Caco-2 (cell line): ENCODE measurements at regions not wholly inside any gene's neighbourhood (a gene's known extent, or its start where the extent isn't known, plus 50 kb on each side); places are given as distances from the start of the nearest gene placed in this dataset.

Source experiments
- BruUV-seq: library from RNA; stranded (reverse); fragments of 400-500 nt; replicated peaks from 2 replicates; lab custom pipeline; 2021; lab: Mats Ljungman, UMichigan
- CTCF ChIA-PET: fragments of 300-600 bp; sonication (Branson Sonifier 250); formaldehyde crosslinking; loops from one replicate; lab custom pipeline; 2022; ENCODE audit warnings: antibody characterized with exemption; lab: Charles Lee
- POLR2A ChIA-PET: fragments of 300-600 bp; sonication (Branson Sonifier 250); formaldehyde crosslinking; loops from one replicate; lab custom pipeline; 2022; ENCODE audit warnings: antibody characterized with exemption; lab: Charles Lee
- DNase-seq, 2 experiments: peaks; one replicate each; pipeline versions ENCODE4 v3.0.0 to v3.0.0-alpha.2; 2020 to 2022
- H3K27me3 ChIP-seq: replicated peaks from 2 replicates; pipeline ENCODE4 v1.6.0; 2011; ENCODE audit warnings: low read length; ENCODE audit not compliant: control insufficient read depth, insufficient read depth
- H3K36me3 ChIP-seq: 2 replicates; pipeline ENCODE4 v1.5.1; 2011; ENCODE audit warnings: low read length; ENCODE audit not compliant: control insufficient read depth, insufficient read depth
- H3K4me1 ChIP-seq: fragments of 250-450 bp; sonication (Bioruptor Pico); 2 replicates; pipeline ENCODE4 v1.5.1; 2020; ENCODE audit warnings: mild to moderate bottlenecking
- H3K4me3 ChIP-seq: 2 replicates; pipeline ENCODE4 v1.5.1; 2011; ENCODE audit warnings: low read depth, mild to moderate bottlenecking, control low read depth, low read length
- H3K9me3 ChIP-seq: fragments of 250-450 bp; sonication (Bioruptor Pico); 2 replicates; pipeline ENCODE4 v1.5.1; 2020; ENCODE audit warnings: mild to moderate bottlenecking, moderate library complexity
- H3K27ac Mint-ChIP-seq: one replicate; pipeline ENCODE4 v1.8.0; 2022; ENCODE audit warnings: mixed read lengths; ENCODE audit not compliant: unreplicated experiment
- H3K27me3 Mint-ChIP-seq: one replicate; pipeline ENCODE4 v1.8.0; 2022; ENCODE audit warnings: mixed read lengths; ENCODE audit not compliant: insufficient read depth, unreplicated experiment
- H3K36me3 Mint-ChIP-seq: one replicate; pipeline ENCODE4 v1.8.0; 2022; ENCODE audit warnings: mild to moderate bottlenecking, mixed read lengths; ENCODE audit not compliant: insufficient read depth, unreplicated experiment
- H3K4me1 Mint-ChIP-seq: one replicate; pipeline ENCODE4 v1.8.0; 2022; ENCODE audit warnings: low read depth, mixed read lengths; ENCODE audit not compliant: unreplicated experiment
- H3K4me3 Mint-ChIP-seq: one replicate; pipeline ENCODE4 v1.8.0; 2022; ENCODE audit warnings: mild to moderate bottlenecking, moderate library complexity, mixed read lengths; ENCODE audit not compliant: unreplicated experiment
- H3K9me3 Mint-ChIP-seq: one replicate; pipeline ENCODE4 v1.8.0; 2022; ENCODE audit warnings: mixed read lengths; ENCODE audit not compliant: unreplicated experiment
- intact Hi-C: fragments of 100-400 bp; cut with micrococcal nuclease; formaldehyde crosslinking; loops from one replicate; pipeline ENCODE4 v1.10.0; 2022; ENCODE audit not compliant: unreplicated experiment
- TF ChIP-seq, protein P1 (sequence below), 2 experiments: fragments of 200-600 bp in 1 of 2; IDR thresholded peaks; 1 replicate in 1 of 2; 2 replicates in 1 of 2; pipeline versions ENCODE4 v1.5.1 to v1.8.0; 2011 to 2022; ENCODE audit warnings: antibody characterized with exemption in 1 of 2, control low read depth in 1 of 2, inconsistent platforms in 1 of 2, low read depth in 1 of 2, low read length in 1 of 2, mild to moderate bottlenecking in 1 of 2, moderate library complexity in 1 of 2; ENCODE audit not compliant: insufficient read depth in 1 of 2, severe bottlenecking in 1 of 2, unreplicated experiment in 1 of 2

DNA sequence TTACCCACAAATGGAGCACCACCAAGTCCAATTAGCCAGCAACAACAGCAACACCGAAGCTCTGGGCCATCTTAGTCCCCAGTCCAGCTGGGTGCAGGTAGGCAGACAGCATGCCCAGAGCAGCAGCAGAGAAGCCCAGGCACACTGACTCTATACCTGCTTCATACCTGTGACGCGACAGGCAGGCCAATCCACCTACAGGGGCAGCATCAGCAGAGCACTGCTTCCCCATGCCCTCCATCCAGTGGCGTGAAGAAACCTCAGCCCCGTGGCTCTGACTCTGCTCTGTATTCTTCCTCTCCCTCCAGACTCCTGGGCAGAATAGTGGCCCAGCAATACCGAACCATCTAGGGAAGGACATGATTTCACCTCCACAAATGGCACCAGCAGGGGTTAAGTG lies 191.7 kb downstream of the AKR1D1 start:
- Histone ChIP-seq H3K27me3 (no peaks in the 10 kb centered on the region), H3K9me3 (peaks cover 9% of the 10 kb centered on the region), H3K4me1 (no peaks in the 10 kb centered on the region; the same call in 1 of the 2 replicates), H3K36me3 (no peaks in the 10 kb centered on the region), H3K4me3 (no peak overlapping the region)
- intact Hi-C loops, result no loop called here
- no peak for DNase-seq
- Mint-ChIP-seq H3K27me3 (no peaks in the 10 kb centered on the region), H3K4me1 (no peaks in the 10 kb centered on the region), H3K36me3 (no peaks in the 10 kb centered on the region), H3K4me3 (no peak overlapping the region), H3K9me3 (no peaks in the 10 kb centered on the region), H3K27ac (no peak overlapping the region)
- POLR2A ChIA-PET, result no interaction called here
- BruUV-seq, result no TSS peak
- CTCF ChIA-PET, result no interaction called here
- TF ChIP-seq, protein P1, sequence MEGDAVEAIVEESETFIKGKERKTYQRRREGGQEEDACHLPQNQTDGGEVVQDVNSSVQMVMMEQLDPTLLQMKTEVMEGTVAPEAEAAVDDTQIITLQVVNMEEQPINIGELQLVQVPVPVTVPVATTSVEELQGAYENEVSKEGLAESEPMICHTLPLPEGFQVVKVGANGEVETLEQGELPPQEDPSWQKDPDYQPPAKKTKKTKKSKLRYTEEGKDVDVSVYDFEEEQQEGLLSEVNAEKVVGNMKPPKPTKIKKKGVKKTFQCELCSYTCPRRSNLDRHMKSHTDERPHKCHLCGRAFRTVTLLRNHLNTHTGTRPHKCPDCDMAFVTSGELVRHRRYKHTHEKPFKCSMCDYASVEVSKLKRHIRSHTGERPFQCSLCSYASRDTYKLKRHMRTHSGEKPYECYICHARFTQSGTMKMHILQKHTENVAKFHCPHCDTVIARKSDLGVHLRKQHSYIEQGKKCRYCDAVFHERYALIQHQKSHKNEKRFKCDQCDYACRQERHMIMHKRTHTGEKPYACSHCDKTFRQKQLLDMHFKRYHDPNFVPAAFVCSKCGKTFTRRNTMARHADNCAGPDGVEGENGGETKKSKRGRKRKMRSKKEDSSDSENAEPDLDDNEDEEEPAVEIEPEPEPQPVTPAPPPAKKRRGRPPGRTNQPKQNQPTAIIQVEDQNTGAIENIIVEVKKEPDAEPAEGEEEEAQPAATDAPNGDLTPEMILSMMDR (IDR thresholded peaks at IDR 0.05; ENCODE audit: insufficient read depth in 1 of 2, low read depth in 1 of 2, low read length in 1 of 2, severe bottlenecking in 1 of 2, unreplicated experiment in 1 of 2), result no peak

- Mint-ChIP-seq H3K4me3 (no peak overlapping the region), H3K4me1 (no peaks in the 10 kb centered on the region), H3K27me3 (no peaks in the 10 kb centered on the region), H3K36me3 (no peaks in the 10 kb centered on the region), H3K27ac (no peak overlapping the region), H3K9me3 (peaks cover 18% of the 10 kb centered on the region)
- POLR2A ChIA-PET, result no interaction called here
- H3K4me1 ChIP-seq, result no peaks in the 10 kb centered on the region
- CTCF ChIA-PET, result no interaction called here
- TF ChIP-seq, protein P1 (IDR thresholded peaks at IDR 0.05; ENCODE audit: insufficient read depth in 1 of 2, low read depth in 1 of 2, low read length in 1 of 2, severe bottlenecking in 1 of 2, unreplicated experiment in 1 of 2), result no peak
- no peaks in the 10 kb centered on the region for H3K36me3 ChIP-seq
- no peaks in the 10 kb centered on the region for H3K27me3 ChIP-seq
- intact Hi-C loops, result no loop called here
- peaks cover 11% of the 10 kb centered on the region for H3K9me3 ChIP-seq
- no peak overlapping the region for H3K4me3 ChIP-seq
- DNase-seq, result no peak
- BruUV-seq, result no TSS peak
Measured at GRCh38 chr7:138276891-138277290, 183.2 kb upstream of the TRIM24 start.

- POLR2A ChIA-PET, result no interaction called here
- Mint-ChIP-seq H3K27ac (no peak overlapping the region), H3K4me3 (no peak overlapping the region), H3K27me3 (no peaks in the 10 kb centered on the region), H3K4me1 (no peaks in the 10 kb centered on the region), H3K9me3 (peaks cover 15% of the 10 kb centered on the region), H3K36me3 (no peaks in the 10 kb centered on the region)
- DNase-seq, result no peak
- TF ChIP-seq, protein P1 (IDR thresholded peaks at IDR 0.05; ENCODE audit: insufficient read depth in 1 of 2, low read depth in 1 of 2, low read length in 1 of 2, severe bottlenecking in 1 of 2, unreplicated experiment in 1 of 2), result no peak
- Histone ChIP-seq H3K4me3 (no peak overlapping the region), H3K36me3 (no peaks in the 10 kb centered on the region), H3K9me3 (peaks cover 11% of the 10 kb centered on the region), H3K4me1 (no peaks in the 10 kb centered on the region), H3K27me3 (no peaks in the 10 kb centered on the region)
- CTCF ChIA-PET, result no interaction called here
- intact Hi-C loops, result no loop called here
- no TSS peak for BruUV-seq
Measured at GRCh38 chr7:138278601-138279000, 181.5 kb upstream of the TRIM24 start.
